IMR-90 (cell line): ENCODE measurements at regions not wholly inside any gene's neighbourhood (a gene's known extent, or its start where the extent isn't known, plus 50 kb on each side); places are given as distances from the start of the nearest gene placed in this dataset.

Source experiments
- ATAC-seq: fragments of 200-7000 bp; cut with Tn5 transposase; 2 replicates; pipeline ENCODE4 v1.9.1; 2020; ENCODE audit warnings: low read depth, mild to moderate bottlenecking, moderate library complexity
- BruUV-seq: library from RNA; stranded (reverse); fragments of 400-500 nt; replicated peaks from 2 replicates; lab custom pipeline; 2021; lab: Mats Ljungman, UMichigan
- CTCF ChIA-PET: fragments of 300-600 bp; formaldehyde crosslinking; extraction: SDS; loops from one replicate; lab custom pipeline; 2021; ENCODE audit warnings: antibody characterized with exemption; lab: Yijun Ruan, JAX
- POLR2A ChIA-PET: fragments of 300-600 bp; sonication (Branson Sonifier 250); formaldehyde crosslinking; loops from one replicate; lab custom pipeline; 2022; ENCODE audit warnings: antibody characterized with exemption; ENCODE audit not compliant: unreplicated experiment; lab: Charles Lee
- DNase-seq: peaks from one replicate; pipeline ENCODE4 v3.0.0; 2013
- H2AFZ ChIP-seq: replicated peaks from 2 replicates; pipeline ENCODE3; 2013; ENCODE audit warnings: low read length, mild to moderate bottlenecking; ENCODE audit not compliant: poor library complexity
- H2AK5ac ChIP-seq: 2 replicates; pipeline ENCODE4 v1.6.1; 2013; ENCODE audit warnings: low read depth, low read length, inconsistent platforms
- H2AK9ac ChIP-seq: replicated peaks from 2 replicates; pipeline ENCODE3; 2013; ENCODE audit warnings: mild to moderate bottlenecking, low read depth, low read length, moderate library complexity; ENCODE audit not compliant: poor library complexity
- H2BK120ac ChIP-seq: 2 replicates; pipeline ENCODE4 v1.6.1; 2013; ENCODE audit warnings: low read depth, low read length, inconsistent platforms
- H2BK15ac ChIP-seq: 3 replicates; pipeline ENCODE4 v1.6.1; 2013; ENCODE audit warnings: low read depth, low read length, inconsistent platforms
- H2BK20ac ChIP-seq: 2 replicates; pipeline ENCODE4 v1.6.1; 2013; ENCODE audit warnings: low read depth, mild to moderate bottlenecking, inconsistent platforms, low read length, moderate library complexity
- H2BK5ac ChIP-seq: 2 replicates; pipeline ENCODE4 v1.6.1; 2013; ENCODE audit warnings: mild to moderate bottlenecking, low read depth, low read length, inconsistent platforms; ENCODE audit not compliant: poor library complexity, severe bottlenecking
- H3K14ac ChIP-seq: replicated peaks from 2 replicates; pipeline ENCODE4 v1.6.1; 2013; ENCODE audit warnings: low read depth, low read length, inconsistent platforms
- H3K18ac ChIP-seq: 2 replicates; pipeline ENCODE4 v1.6.1; 2013; ENCODE audit warnings: low read depth, low read length, control low read depth
- H3K23ac ChIP-seq: 2 replicates; pipeline ENCODE4 v1.6.1; 2013; ENCODE audit warnings: low read depth, low read length, inconsistent platforms
- H3K27ac ChIP-seq: 2 replicates; pipeline ENCODE4 v1.5.1; 2013; ENCODE audit warnings: mild to moderate bottlenecking, control low read depth, low read length; ENCODE audit not compliant: insufficient read depth
- H3K27me3 ChIP-seq: 2 replicates; pipeline ENCODE4 v1.6.1; 2013; ENCODE audit warnings: low read length; ENCODE audit not compliant: control insufficient read depth, insufficient read depth
- H3K36me3 ChIP-seq: 2 replicates; pipeline ENCODE4 v1.6.1; 2013; ENCODE audit warnings: low read length, mixed read lengths; ENCODE audit not compliant: control insufficient read depth, insufficient read depth
- H3K4ac ChIP-seq: 2 replicates; pipeline ENCODE4 v1.6.1; 2013; ENCODE audit warnings: low read depth, low read length, inconsistent platforms
- H3K4me1 ChIP-seq: 2 replicates; pipeline ENCODE4 v1.6.1; 2013; ENCODE audit warnings: low read length, mixed read lengths; ENCODE audit not compliant: control insufficient read depth, insufficient read depth
- H3K4me2 ChIP-seq: 2 replicates; pipeline ENCODE4 v1.6.1; 2013; ENCODE audit warnings: low read depth, mild to moderate bottlenecking, control low read depth, low read length, moderate library complexity
- H3K4me3 ChIP-seq: 2 replicates; pipeline ENCODE4 v1.5.1; 2013; ENCODE audit warnings: low read depth, mild to moderate bottlenecking, control low read depth, low read length, moderate library complexity; ENCODE audit not compliant: insufficient read depth
- H3K56ac ChIP-seq: 2 replicates; pipeline ENCODE4 v1.6.1; 2013; ENCODE audit warnings: low read length, inconsistent platforms; ENCODE audit not compliant: insufficient read depth; ENCODE audit errors: extremely low read depth
- H3K79me1 ChIP-seq, 2 experiments: 2 replicates each; pipeline ENCODE4 v1.6.1; 2013; ENCODE audit warnings: low read length in 2 of 2, inconsistent platforms in 1 of 2, low read depth in 1 of 2
- H3K9ac ChIP-seq: 2 replicates; pipeline ENCODE4 v1.6.1; 2013; ENCODE audit warnings: low read depth, low read length, control low read depth
- H3K9me1 ChIP-seq: 2 replicates; pipeline ENCODE4 v1.6.1; 2013; ENCODE audit warnings: low read length, inconsistent platforms; ENCODE audit not compliant: insufficient read depth
- H3K9me3 ChIP-seq: 2 replicates; pipeline ENCODE4 v1.6.1; 2013; ENCODE audit warnings: low read length; ENCODE audit not compliant: control insufficient read depth, insufficient read depth
- H4K20me1 ChIP-seq: 2 replicates; pipeline ENCODE4 v1.6.1; 2013; ENCODE audit warnings: low read length, inconsistent platforms; ENCODE audit not compliant: insufficient read depth
- H4K5ac ChIP-seq: 2 replicates; pipeline ENCODE4 v1.6.1; 2013; ENCODE audit warnings: mild to moderate bottlenecking, low read depth, low read length, control low read depth
- H4K8ac ChIP-seq, 2 experiments: 2 replicates each; pipeline ENCODE4 v1.6.1; 2013; ENCODE audit warnings: low read depth in 2 of 2, low read length in 2 of 2, control low read depth in 1 of 2, inconsistent platforms in 1 of 2
- H4K91ac ChIP-seq: 2 replicates; pipeline ENCODE4 v1.6.1; 2013; ENCODE audit warnings: low read depth, low read length, inconsistent platforms; ENCODE audit not compliant: insufficient read depth
- CEBPB ChIP-seq: IDR thresholded peaks from 2 replicates; pipeline ENCODE4 v1.6.1; 2012; ENCODE audit warnings: low read depth, low read length, improper control_type of control experiment
- CTCF ChIP-seq: conservative IDR thresholded peaks from 2 replicates; pipeline ENCODE4 v1.5.1; 2012; ENCODE audit warnings: mild to moderate bottlenecking, low read depth, low read length, improper control_type of control experiment
- ELK1 ChIP-seq: fragments of 150-350 bp; IDR thresholded peaks from 2 replicates; pipeline ENCODE4 v1.6.1; 2016; ENCODE audit warnings: low read depth, mild to moderate bottlenecking, low read length, moderate library complexity, borderline replicate concordance
- FOS ChIP-seq: fragments of 150-350 bp; IDR thresholded peaks from 2 replicates; pipeline ENCODE4 v1.6.1; 2016; ENCODE audit warnings: low read depth, low read length
- MAZ ChIP-seq: IDR thresholded peaks from 2 replicates; pipeline ENCODE4 v1.6.1; 2012; ENCODE audit warnings: low read depth, mild to moderate bottlenecking, low read length, improper control_type of control experiment, moderate library complexity, borderline replicate concordance
- POLR2A ChIP-seq: IDR thresholded peaks from 2 replicates; pipeline ENCODE4 v1.6.1; 2012; ENCODE audit warnings: mild to moderate bottlenecking, low read depth, low read length
- RAD21 ChIP-seq: IDR thresholded peaks from 2 replicates; pipeline ENCODE4 v1.6.1; 2012; ENCODE audit warnings: low read length, improper control_type of control experiment
- WGBS, 2 experiments: methylation state at CpG; one replicate each; pipeline versions ENCODE4 v1.1.5 to v1.1.7; 2013; ENCODE audit warnings: missing lambda C conversion rate in 2 of 2; ENCODE audit not compliant: insufficient read length in 1 of 2; ENCODE audit errors: extremely low coverage in 2 of 2; 5-methylcytosine and 5-hydroxymethylcytosine counted together
- dilution Hi-C: fragments of 300-500 bp; cut with HindIII; formaldehyde crosslinking; loops from one replicate; pipeline ENCODE4 v1.14.3; 2018; ENCODE audit warnings: low sequenced_read_pairs; ENCODE audit not compliant: unreplicated experiment
- in situ Hi-C: fragments of 300-500 bp; cut with MboI; formaldehyde crosslinking; loops from 3 replicates; pipeline ENCODE4 v1.14.3; 2019; ENCODE audit warnings: low sequenced_read_pairs, inconsistent platforms, mixed read lengths
- intact Hi-C: fragments of 100-400 bp; cut with micrococcal nuclease; formaldehyde crosslinking; loops from 2 replicates; pipeline ENCODE4 v1.10.0; 2022

- CTCF ChIA-PET = no interaction called here
- Histone ChIP-seq H3K4ac (no peak overlapping the region), H3K14ac (no peak overlapping the region), H2AFZ (no peak overlapping the region), H3K27ac (no peak overlapping the region), H4K20me1 (no peaks in the 10 kb centered on the region), H3K4me1 (no peaks in the 10 kb centered on the region), H4K91ac (no peak overlapping the region), H3K18ac (no peak overlapping the region), H3K23ac (no peak overlapping the region), H2BK15ac (no peak overlapping the region), H4K5ac (no peak overlapping the region), H3K4me3 (no peak overlapping the region), H3K56ac (no peak overlapping the region), H2BK5ac (no peak overlapping the region), H2AK5ac (no peak overlapping the region), H3K9me3 (no peaks in the 10 kb centered on the region), H2BK20ac (no peak overlapping the region), H4K8ac (no peak overlapping the region), H3K79me1 (no peaks in the 10 kb centered on the region), H3K27me3 (no peaks in the 10 kb centered on the region), H3K4me2 (no peak overlapping the region), H2AK9ac (no peak overlapping the region), H3K9me1 (no peaks in the 10 kb centered on the region), H3K36me3 (no peaks in the 10 kb centered on the region), H3K9ac (no peak overlapping the region), H2BK120ac (no peak overlapping the region)
- POLR2A ChIA-PET = no interaction called here
- intact Hi-C loops = no loop called here
- dilution Hi-C loops = no loop called here
- ATAC-seq = no peak
- TF ChIP-seq ELK1 = no peak
- no peak for TF ChIP-seq CTCF
- no peak for TF ChIP-seq FOS
- TF ChIP-seq POLR2A = no peak
- TF ChIP-seq CEBPB = no peak
- no peak for TF ChIP-seq RAD21
- no peak for TF ChIP-seq MAZ
- no CpG with 5 or more reads among the region's 1 CpG for WGBS, 2 experiments
- DNase-seq = no peak
- BruUV-seq = no TSS peak
- in situ Hi-C loops = loop anchor here (10.0 kb wide), 2 partner anchors 197 to 227 kb away; no protein-coding TSS in a partner anchor
These were observed 60.0 kb upstream of the DCLK2 start for GRCh38 chr4:150018257-150018656.
